ENCODE measurements at regions not wholly inside any gene's neighbourhood (a gene's known extent, or its start where the extent isn't known, plus 50 kb on each side); places are given as distances from the start of the nearest gene placed in this dataset.

GRCh38 chr2:150859877-150860276 lies 372.4 kb upstream of the RND3 start:
- TF ChIP-seq CTCF (IDR thresholded peaks at IDR 0.05; ENCODE audit: extremely low read depth in 1 of 2, insufficient read depth in 1 of 2, low read depth in 1 of 2, low read length in 2 of 2) (no peak), EZH2 (IDR thresholded peaks at IDR 0.05; ENCODE audit: borderline replicate concordance, low read depth, low read length, severe bottlenecking) (no peak), GATA2 (IDR thresholded peaks at IDR 0.05; ENCODE audit: insufficient read depth, insufficient read length, low read depth, low read length) (no peak), POLR2A (IDR thresholded peaks at IDR 0.05; ENCODE audit: low read depth, low read length) (no peak), POLR2AphosphoS5 (IDR thresholded peaks at IDR 0.05; ENCODE audit: insufficient read depth, low read depth, low read length) (no peak), JUN (IDR thresholded peaks at IDR 0.05; ENCODE audit: borderline replicate concordance, insufficient read depth, insufficient read length, low read depth) (no peak)

All from endothelial cell of umbilical vein (primary cell).